Forelimb muscle (tissue), 1 donor: ENCODE measurements at regions not wholly inside any gene's neighbourhood (a gene's known extent, or its start where the extent isn't known, plus 50 kb on each side); places are given as distances from the start of the nearest gene placed in this dataset.

ENCODE experiments used
- DNase-seq: peaks from one replicate; pipeline ENCODE4 v3.0.0-alpha.2; 2013; ENCODE audit warnings: low read depth

GRCh38 chr20:10921491-10922010 lies 247.8 kb upstream of the JAG1 start:
- DNase-seq: no peak

GRCh38 chr20:10922506-10922905 lies 248.7 kb upstream of the JAG1 start:
- no peak for DNase-seq

GRCh38 chr20:10922941-10923340 lies 249.1 kb upstream of the JAG1 start:
- DNase-seq: no peak

GRCh38 chr20:10924644-10925201 lies 250.9 kb upstream of the JAG1 start:
- DNase-seq: no peak

GRCh38 chr20:10925767-10926166 lies 252.0 kb upstream of the JAG1 start:
- no peak for DNase-seq

- no peak for DNase-seq
These were observed 253.3 kb upstream of the JAG1 start for GRCh38 chr20:10927011-10927583.

GRCh38 chr20:10927936-10928840 lies 254.4 kb upstream of the JAG1 start:
- DNase-seq: no peak

- DNase-seq: no peak
These were observed 255.1 kb upstream of the JAG1 start for GRCh38 chr20:10928841-10929421.

GRCh38 chr20:10935658-10936402 lies 262.0 kb upstream of the JAG1 start:
- DNase-seq: no peak

- no peak for DNase-seq
These were observed 263.0 kb upstream of the JAG1 start for GRCh38 chr20:10936786-10937185.

GRCh38 chr20:10939331-10939941 lies 265.6 kb upstream of the JAG1 start:
- no peak for DNase-seq

- DNase-seq: no peak
These were observed 267.1 kb upstream of the JAG1 start for GRCh38 chr20:10940941-10941340.

- DNase-seq: no peak
These were observed 270.0 kb upstream of the JAG1 start for GRCh38 chr20:10943686-10944265.

- no peak for DNase-seq
These were observed 272.5 kb upstream of the JAG1 start for GRCh38 chr20:10946124-10946880.

- DNase-seq: no peak
These were observed 273.9 kb upstream of the JAG1 start for GRCh38 chr20:10947726-10948125.

GRCh38 chr20:10949930-10950783 lies 276.4 kb upstream of the JAG1 start:
- no peak for DNase-seq

GRCh38 chr20:10951216-10951615 lies 277.4 kb upstream of the JAG1 start:
- no peak for DNase-seq

GRCh38 chr20:10951904-10952303 lies 278.1 kb upstream of the JAG1 start:
- no peak for DNase-seq

- DNase-seq: no peak
These were observed 279.6 kb upstream of the JAG1 start for GRCh38 chr20:10953437-10953836.
